ENCODE measurements at regions not wholly inside any gene's neighbourhood (a gene's known extent, or its start where the extent isn't known, plus 50 kb on each side); places are given as distances from the start of the nearest gene placed in this dataset.

- Histone ChIP-seq H3K9me2 (ENCODE audit: low read depth, low read length) (no peaks in the 10 kb centered on the region), H2AFZ (ENCODE audit: low read length) (no peak overlapping the region), H4K20me1 (ENCODE audit: insufficient read depth, low read length) (no peaks in the 10 kb centered on the region), H3K79me2 (ENCODE audit: insufficient read depth, low read length) (no peaks in the 10 kb centered on the region), H3K9ac (ENCODE audit: low read length) (no peak overlapping the region), H3F3A (ENCODE audit: insufficient read depth, low read length) (no peaks in the 10 kb centered on the region), H3K9me3 (ENCODE audit: low read length) (no peaks in the 10 kb centered on the region), H3K4me3 (ENCODE audit: low read depth, low read length, poor library complexity, severe bottlenecking) (no peak overlapping the region), H3K4me1 (ENCODE audit: insufficient read depth, low read length, severe bottlenecking) (no peaks in the 10 kb centered on the region), H3K36me3 (ENCODE audit: insufficient read depth, low read length) (no peaks in the 10 kb centered on the region), H3K27ac (ENCODE audit: low read depth, low read length, poor library complexity, severe bottlenecking) (no peak overlapping the region), H3K4me2 (ENCODE audit: low read length) (no peak overlapping the region), H3K27me3 (ENCODE audit: insufficient read depth, low read length) (no peaks in the 10 kb centered on the region)
- no peak for TF ChIP-seq CTCF (IDR thresholded peaks at IDR 0.05; ENCODE audit: low read length)
- no peak for TF ChIP-seq EZH2 (IDR thresholded peaks at IDR 0.05; ENCODE audit: borderline replicate concordance, low read length)
These were observed 200.2 kb downstream of the CLCN4 start for GRCh38 chrX:10356979-10357378.

- Histone ChIP-seq H4K20me1 (ENCODE audit: insufficient read depth, low read length) (no peaks in the 10 kb centered on the region), H2AFZ (ENCODE audit: low read length) (no peak overlapping the region), H3K27ac (ENCODE audit: low read depth, low read length, poor library complexity, severe bottlenecking) (no peak overlapping the region), H3K9ac (ENCODE audit: low read length) (no peak overlapping the region), H3K4me2 (ENCODE audit: low read length) (no peak overlapping the region), H3K4me1 (ENCODE audit: insufficient read depth, low read length, severe bottlenecking) (no peaks in the 10 kb centered on the region), H3K36me3 (ENCODE audit: insufficient read depth, low read length) (no peaks in the 10 kb centered on the region), H3K27me3 (ENCODE audit: insufficient read depth, low read length) (no peaks in the 10 kb centered on the region), H3K9me3 (ENCODE audit: low read length) (no peaks in the 10 kb centered on the region), H3K9me2 (ENCODE audit: low read depth, low read length) (no peaks in the 10 kb centered on the region), H3F3A (ENCODE audit: insufficient read depth, low read length) (no peaks in the 10 kb centered on the region), H3K4me3 (ENCODE audit: low read depth, low read length, poor library complexity, severe bottlenecking) (no peak overlapping the region), H3K79me2 (ENCODE audit: insufficient read depth, low read length) (no peaks in the 10 kb centered on the region)
- TF ChIP-seq CTCF (IDR thresholded peaks at IDR 0.05; ENCODE audit: low read length) (no peak), EZH2 (IDR thresholded peaks at IDR 0.05; ENCODE audit: borderline replicate concordance, low read length) (no peak)
These were observed 202.2 kb downstream of the CLCN4 start for GRCh38 chrX:10358958-10359357.

GRCh38 chrX:10360116-10360515, 203.3 kb downstream of the CLCN4 start:
- Histone ChIP-seq H4K20me1 (ENCODE audit: insufficient read depth, low read length) (no peaks in the 10 kb centered on the region), H3K27me3 (ENCODE audit: insufficient read depth, low read length) (no peaks in the 10 kb centered on the region), H3K79me2 (ENCODE audit: insufficient read depth, low read length) (no peaks in the 10 kb centered on the region), H3K27ac (ENCODE audit: low read depth, low read length, poor library complexity, severe bottlenecking) (no peak overlapping the region), H3K9me3 (ENCODE audit: low read length) (no peaks in the 10 kb centered on the region), H3K36me3 (ENCODE audit: insufficient read depth, low read length) (no peaks in the 10 kb centered on the region), H3K4me2 (ENCODE audit: low read length) (no peak overlapping the region), H2AFZ (ENCODE audit: low read length) (no peak overlapping the region), H3K9ac (ENCODE audit: low read length) (no peak overlapping the region), H3F3A (ENCODE audit: insufficient read depth, low read length) (no peaks in the 10 kb centered on the region), H3K4me3 (ENCODE audit: low read depth, low read length, poor library complexity, severe bottlenecking) (no peak overlapping the region), H3K9me2 (ENCODE audit: low read depth, low read length) (no peaks in the 10 kb centered on the region), H3K4me1 (ENCODE audit: insufficient read depth, low read length, severe bottlenecking) (no peaks in the 10 kb centered on the region)
- TF ChIP-seq EZH2 (IDR thresholded peaks at IDR 0.05; ENCODE audit: borderline replicate concordance, low read length), result no peak
- TF ChIP-seq CTCF (IDR thresholded peaks at IDR 0.05; ENCODE audit: low read length), result no peak
